HFF-Myc (cell line): ENCODE measurements at regions not wholly inside any gene's neighbourhood (a gene's known extent, or its start where the extent isn't known, plus 50 kb on each side); places are given as distances from the start of the nearest gene placed in this dataset.

Experiments
- DNase-seq: peaks from one replicate; pipeline ENCODE4 v3.0.0-alpha.2; 2011; ENCODE audit warnings: low read depth; ENCODE audit errors: extremely low read depth
- H3K4me3 ChIP-seq: replicated peaks from 2 replicates; pipeline ENCODE4 v1.5.1; 2011; ENCODE audit warnings: low read depth, mild to moderate bottlenecking, control low read depth, low read length
- TF ChIP-seq, protein P1 (sequence below): IDR thresholded peaks from 2 replicates; pipeline ENCODE4 v1.5.1; 2012; ENCODE audit warnings: mild to moderate bottlenecking, low read depth, low read length, control low read depth; ENCODE audit errors: missing control alignments

- no peak overlapping the region for H3K4me3 ChIP-seq
- DNase-seq = no peak
- TF ChIP-seq, protein P1, sequence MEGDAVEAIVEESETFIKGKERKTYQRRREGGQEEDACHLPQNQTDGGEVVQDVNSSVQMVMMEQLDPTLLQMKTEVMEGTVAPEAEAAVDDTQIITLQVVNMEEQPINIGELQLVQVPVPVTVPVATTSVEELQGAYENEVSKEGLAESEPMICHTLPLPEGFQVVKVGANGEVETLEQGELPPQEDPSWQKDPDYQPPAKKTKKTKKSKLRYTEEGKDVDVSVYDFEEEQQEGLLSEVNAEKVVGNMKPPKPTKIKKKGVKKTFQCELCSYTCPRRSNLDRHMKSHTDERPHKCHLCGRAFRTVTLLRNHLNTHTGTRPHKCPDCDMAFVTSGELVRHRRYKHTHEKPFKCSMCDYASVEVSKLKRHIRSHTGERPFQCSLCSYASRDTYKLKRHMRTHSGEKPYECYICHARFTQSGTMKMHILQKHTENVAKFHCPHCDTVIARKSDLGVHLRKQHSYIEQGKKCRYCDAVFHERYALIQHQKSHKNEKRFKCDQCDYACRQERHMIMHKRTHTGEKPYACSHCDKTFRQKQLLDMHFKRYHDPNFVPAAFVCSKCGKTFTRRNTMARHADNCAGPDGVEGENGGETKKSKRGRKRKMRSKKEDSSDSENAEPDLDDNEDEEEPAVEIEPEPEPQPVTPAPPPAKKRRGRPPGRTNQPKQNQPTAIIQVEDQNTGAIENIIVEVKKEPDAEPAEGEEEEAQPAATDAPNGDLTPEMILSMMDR = no peak
Observed at GRCh38 chr7:45292481-45292880, 134.9 kb downstream of the RAMP3 start.

- no peak overlapping the region for H3K4me3 ChIP-seq
- TF ChIP-seq, protein P1 = no peak
Observed at GRCh38 chr7:45293295-45293942, 135.8 kb downstream of the RAMP3 start.

GRCh38 chr7:45294559-45294958, 137.0 kb downstream of the RAMP3 start:
- no peak for DNase-seq
- H3K4me3 ChIP-seq = no peak overlapping the region
- TF ChIP-seq, protein P1 = no peak

More at GRCh38 chr7:45293295-45293942, 135.8 kb downstream of the RAMP3 start:
- DNase-seq = no peak

DNA sequence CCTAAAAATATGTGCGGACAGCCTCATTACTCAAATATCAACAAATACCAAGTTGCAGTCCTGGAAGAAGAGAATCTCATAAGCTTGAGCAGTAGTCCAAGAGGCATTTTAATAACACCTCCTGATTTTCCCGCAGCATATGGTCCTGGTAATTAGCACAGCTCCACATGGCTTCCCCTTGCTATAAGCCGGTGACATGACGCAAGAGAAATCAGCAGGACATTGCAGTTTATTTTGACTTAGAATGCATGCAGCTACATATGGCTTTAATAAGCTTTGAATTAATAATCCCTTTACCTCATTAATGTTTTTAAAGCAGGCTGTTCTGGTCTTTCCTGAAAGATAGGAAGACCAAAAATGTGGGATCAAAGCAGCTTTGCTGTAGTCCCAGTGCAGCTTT, 137.6 kb downstream of the RAMP3 start:
- no peak for DNase-seq
- H3K4me3 ChIP-seq = no peak overlapping the region
- TF ChIP-seq, protein P1 = no peak

- TF ChIP-seq, protein P1 = no peak
- H3K4me3 ChIP-seq = no peak overlapping the region
- DNase-seq = no peak
Observed at GRCh38 chr7:45296748-45297147, 139.2 kb downstream of the RAMP3 start.

DNA sequence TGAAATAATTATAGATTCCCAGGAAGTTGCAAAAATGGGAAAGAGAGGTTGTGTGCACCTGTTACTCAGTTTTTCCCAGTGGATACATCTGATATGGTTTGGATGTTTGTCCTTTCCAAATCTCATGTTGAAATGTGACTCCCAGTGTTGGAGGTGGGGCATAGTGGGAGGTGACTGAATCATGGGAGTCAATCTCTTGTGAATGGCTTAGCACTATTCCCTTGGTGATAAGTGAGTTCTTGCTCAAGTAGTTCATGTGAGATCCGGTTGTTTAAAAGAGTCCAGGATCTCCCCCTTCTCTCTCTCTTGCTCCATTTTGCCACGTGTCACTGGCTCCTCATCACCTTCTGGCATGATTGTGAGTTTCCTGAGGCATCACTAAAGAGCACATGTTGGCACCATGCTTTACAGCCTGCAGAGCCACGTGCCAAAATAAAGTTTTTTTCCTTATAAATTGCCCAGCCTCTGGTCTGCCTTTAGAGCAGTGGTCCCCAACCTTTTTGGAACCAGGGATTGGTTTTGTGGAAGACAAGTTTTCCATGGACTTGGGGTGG, 149.2 kb downstream of the RAMP3 start:
- DNase-seq = no peak
- H3K4me3 ChIP-seq = no peak overlapping the region
- TF ChIP-seq, protein P1 = no peak
